Cardiac muscle cell (in vitro differentiated cells and primary cell): ENCODE measurements at regions not wholly inside any gene's neighbourhood (a gene's known extent, or its start where the extent isn't known, plus 50 kb on each side); places are given as distances from the start of the nearest gene placed in this dataset.

Experiments used
- DNase-seq, 2 donors: peaks; one replicate each; pipeline versions ENCODE4 v3.0.0 to v3.0.0-alpha.2; 2010 to 2017; ENCODE audit warnings: low read depth in 1 of 2, low spot score in 1 of 2
- H3K27ac ChIP-seq: fragments of 200-600 bp; sonication (generic); 2 replicates; pipeline ENCODE4 v1.5.1; 2016
- H3K27me3 ChIP-seq: fragments of 200-600 bp; sonication (generic); 2 replicates; pipeline ENCODE4 v1.6.0; 2016; ENCODE audit warnings: control low read depth
- H3K36me3 ChIP-seq: fragments of 200-600 bp; sonication (generic); 2 replicates; pipeline ENCODE4 v1.5.1; 2016; ENCODE audit warnings: control low read depth
- H3K4me1 ChIP-seq: fragments of 200-600 bp; sonication (generic); 2 replicates; pipeline ENCODE4 v1.8.1; 2017; ENCODE audit warnings: low read depth, mild to moderate bottlenecking, mixed run types
- H3K4me3 ChIP-seq: fragments of 200-600 bp; sonication (generic); 2 replicates; pipeline ENCODE4 v1.5.1; 2016; ENCODE audit warnings: mild to moderate bottlenecking
- H3K9me3 ChIP-seq: fragments of 200-600 bp; sonication (generic); 2 replicates; pipeline ENCODE4 v1.5.1; 2017; ENCODE audit warnings: low read depth, mild to moderate bottlenecking, control low read depth
- TF ChIP-seq, protein P1 (sequence below): IDR thresholded peaks from 2 replicates; pipeline ENCODE4 v1.5.1; 2012; ENCODE audit warnings: low read depth, mild to moderate bottlenecking, low read length

DNA sequence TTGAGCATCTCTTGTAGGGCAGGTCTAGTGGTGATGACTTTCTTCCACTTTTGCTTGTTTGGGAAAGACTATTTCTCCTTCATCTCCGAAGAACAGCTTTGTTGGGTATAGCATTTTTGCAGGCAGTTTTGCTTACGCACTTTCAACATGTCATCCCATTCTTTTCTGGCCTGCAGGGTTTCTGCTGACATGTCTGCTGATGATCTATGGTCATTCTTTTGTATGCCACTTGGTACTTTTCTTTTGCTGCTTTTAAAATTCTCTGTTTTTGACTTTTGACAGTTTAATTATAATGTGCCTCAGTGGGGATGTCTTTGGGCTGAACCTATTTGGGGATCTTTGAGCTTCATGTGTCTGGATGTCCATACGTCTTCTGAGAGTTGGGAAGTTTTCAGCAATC, 78.2 kb downstream of the PTHLH start:
- Histone ChIP-seq H3K9me3 (no peaks in the 10 kb centered on the region), H3K4me3 (no peak overlapping the region), H3K36me3 (no peaks in the 10 kb centered on the region), H3K27ac (no peak overlapping the region), H3K4me1 (no peaks in the 10 kb centered on the region), H3K27me3 (no peaks in the 10 kb centered on the region)
- TF ChIP-seq, protein P1, sequence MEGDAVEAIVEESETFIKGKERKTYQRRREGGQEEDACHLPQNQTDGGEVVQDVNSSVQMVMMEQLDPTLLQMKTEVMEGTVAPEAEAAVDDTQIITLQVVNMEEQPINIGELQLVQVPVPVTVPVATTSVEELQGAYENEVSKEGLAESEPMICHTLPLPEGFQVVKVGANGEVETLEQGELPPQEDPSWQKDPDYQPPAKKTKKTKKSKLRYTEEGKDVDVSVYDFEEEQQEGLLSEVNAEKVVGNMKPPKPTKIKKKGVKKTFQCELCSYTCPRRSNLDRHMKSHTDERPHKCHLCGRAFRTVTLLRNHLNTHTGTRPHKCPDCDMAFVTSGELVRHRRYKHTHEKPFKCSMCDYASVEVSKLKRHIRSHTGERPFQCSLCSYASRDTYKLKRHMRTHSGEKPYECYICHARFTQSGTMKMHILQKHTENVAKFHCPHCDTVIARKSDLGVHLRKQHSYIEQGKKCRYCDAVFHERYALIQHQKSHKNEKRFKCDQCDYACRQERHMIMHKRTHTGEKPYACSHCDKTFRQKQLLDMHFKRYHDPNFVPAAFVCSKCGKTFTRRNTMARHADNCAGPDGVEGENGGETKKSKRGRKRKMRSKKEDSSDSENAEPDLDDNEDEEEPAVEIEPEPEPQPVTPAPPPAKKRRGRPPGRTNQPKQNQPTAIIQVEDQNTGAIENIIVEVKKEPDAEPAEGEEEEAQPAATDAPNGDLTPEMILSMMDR: no peak
- DNase-seq: no peak

DNA sequence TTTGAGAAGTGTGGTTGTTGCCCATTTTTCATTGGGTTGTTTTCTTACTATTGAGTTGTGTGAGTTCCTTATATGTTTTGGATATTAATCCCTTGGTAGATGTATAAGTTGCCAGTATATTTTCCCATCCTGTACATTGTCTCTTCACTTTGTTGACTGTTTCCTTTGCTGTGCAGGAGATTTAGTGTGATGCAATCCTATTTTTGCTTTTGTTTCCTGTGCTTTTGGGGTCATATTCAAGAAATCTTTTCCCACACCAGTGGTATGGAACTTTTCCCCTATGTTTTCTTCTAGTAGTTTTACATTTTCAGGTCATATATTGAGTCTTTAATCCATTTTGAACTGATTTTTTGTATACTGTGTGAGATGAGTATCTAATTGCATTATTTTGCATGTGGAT, 92.8 kb downstream of the PTHLH start:
- no peak for DNase-seq
- Histone ChIP-seq H3K27me3 (no peaks in the 10 kb centered on the region), H3K4me3 (no peak overlapping the region), H3K9me3 (no peaks in the 10 kb centered on the region), H3K4me1 (no peaks in the 10 kb centered on the region), H3K27ac (no peak overlapping the region), H3K36me3 (no peaks in the 10 kb centered on the region)
- TF ChIP-seq, protein P1: no peak

DNA sequence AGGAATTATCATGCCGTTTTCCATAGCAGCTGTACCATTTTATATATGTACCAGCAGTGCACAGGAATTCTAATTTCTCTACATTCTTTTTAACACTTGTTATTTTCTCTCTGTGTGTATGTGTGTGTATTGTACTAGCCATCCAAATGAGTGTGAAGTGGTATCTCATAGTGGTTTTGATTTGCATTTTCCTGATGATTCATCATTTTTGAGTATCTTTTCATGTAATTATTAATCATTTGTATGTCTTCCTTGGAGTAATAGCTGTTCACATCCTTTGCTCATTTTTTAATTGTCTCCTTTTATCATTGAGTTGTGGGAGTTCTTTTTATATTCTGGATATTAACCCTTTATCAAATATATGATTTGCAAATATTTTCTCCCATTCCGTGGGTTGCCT, 95.6 kb upstream of the MANSC4 start:
- TF ChIP-seq, protein P1: no peak
- Histone ChIP-seq H3K27ac (no peak overlapping the region), H3K4me3 (no peak overlapping the region), H3K36me3 (no peaks in the 10 kb centered on the region), H3K9me3 (no peaks in the 10 kb centered on the region), H3K4me1 (no peaks in the 10 kb centered on the region), H3K27me3 (no peaks in the 10 kb centered on the region)
- no peak for DNase-seq

DNA sequence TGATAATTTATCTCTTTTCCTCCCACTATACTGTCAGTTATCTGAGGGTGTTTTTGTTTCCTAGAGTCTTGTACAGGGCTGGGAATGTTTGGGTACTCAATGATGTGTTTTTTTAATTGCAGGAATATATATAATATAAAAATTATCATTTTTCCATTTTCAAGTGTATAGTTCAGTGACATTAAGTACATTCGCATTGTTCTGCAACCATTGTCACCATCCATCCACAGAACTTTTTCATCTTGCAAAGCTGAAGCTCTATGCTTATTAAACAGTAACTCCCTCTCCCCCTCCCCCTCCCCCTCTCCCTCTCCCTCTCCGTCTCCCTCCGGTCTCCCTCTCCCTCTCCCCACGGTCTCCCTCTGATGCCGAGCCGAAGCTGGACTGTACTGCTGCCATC, 93.0 kb upstream of the MANSC4 start:
- H3K27me3 ChIP-seq: no peaks in the 10 kb centered on the region
- no peaks in the 10 kb centered on the region for H3K36me3 ChIP-seq
- DNase-seq: no peak
- no peak overlapping the region for H3K27ac ChIP-seq
- H3K4me1 ChIP-seq: no peaks in the 10 kb centered on the region
- H3K4me3 ChIP-seq: no peak overlapping the region
- TF ChIP-seq, protein P1: no peak
- no peaks in the 10 kb centered on the region for H3K9me3 ChIP-seq

DNA sequence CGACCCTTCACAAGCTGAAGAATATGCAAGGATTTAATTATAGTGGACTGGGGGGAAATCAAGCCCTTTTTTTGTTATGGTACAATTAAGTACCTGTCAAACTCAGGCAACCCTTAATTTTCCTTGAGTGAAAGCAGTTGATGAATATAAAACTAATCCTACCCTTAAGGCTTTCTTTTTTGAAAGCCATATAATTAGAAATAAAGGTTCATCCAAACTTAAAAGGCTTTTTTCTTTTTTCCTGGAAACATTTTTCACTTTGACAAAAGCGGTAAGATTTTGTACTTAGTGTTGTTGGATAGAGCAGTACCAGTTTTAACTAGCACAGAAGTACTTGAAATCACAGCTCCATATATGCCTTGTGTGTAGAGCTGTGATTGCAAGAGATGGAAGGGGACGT, 91.9 kb upstream of the MANSC4 start:
- Histone ChIP-seq H3K4me3 (no peak overlapping the region), H3K27ac (no peak overlapping the region), H3K27me3 (no peaks in the 10 kb centered on the region), H3K36me3 (no peaks in the 10 kb centered on the region), H3K4me1 (no peaks in the 10 kb centered on the region), H3K9me3 (no peaks in the 10 kb centered on the region)
- TF ChIP-seq, protein P1: no peak
- no peak for DNase-seq

DNA sequence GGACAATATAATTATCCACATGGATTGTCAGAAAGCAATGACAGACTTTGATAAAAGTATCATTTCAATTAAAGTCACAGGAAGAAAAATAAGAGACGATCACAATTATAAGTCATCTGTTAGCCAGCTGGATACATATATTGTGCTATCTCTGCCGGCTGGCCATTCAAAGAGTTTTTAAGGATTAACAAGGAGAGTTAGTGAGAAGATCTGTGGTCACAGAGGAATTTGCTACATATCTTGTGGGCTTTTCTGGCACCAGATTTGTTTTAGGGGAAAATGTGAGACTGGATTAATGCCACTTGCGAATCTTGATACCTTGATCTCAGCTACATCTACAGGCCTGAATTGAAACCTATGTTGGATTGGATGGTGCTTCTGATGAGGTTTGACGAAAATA, 90.9 kb upstream of the MANSC4 start:
- H3K4me1 ChIP-seq: no peaks in the 10 kb centered on the region
- no peak overlapping the region for H3K4me3 ChIP-seq
- TF ChIP-seq, protein P1: no peak
- H3K36me3 ChIP-seq: no peaks in the 10 kb centered on the region
- H3K9me3 ChIP-seq: no peaks in the 10 kb centered on the region
- H3K27ac ChIP-seq: no peak overlapping the region
- no peaks in the 10 kb centered on the region for H3K27me3 ChIP-seq
- DNase-seq: peak in 1 of 2 donors; percentile 76
